ENCODE measurements at regions not wholly inside any gene's neighbourhood (a gene's known extent, or its start where the extent isn't known, plus 50 kb on each side); places are given as distances from the start of the nearest gene placed in this dataset.

DNA sequence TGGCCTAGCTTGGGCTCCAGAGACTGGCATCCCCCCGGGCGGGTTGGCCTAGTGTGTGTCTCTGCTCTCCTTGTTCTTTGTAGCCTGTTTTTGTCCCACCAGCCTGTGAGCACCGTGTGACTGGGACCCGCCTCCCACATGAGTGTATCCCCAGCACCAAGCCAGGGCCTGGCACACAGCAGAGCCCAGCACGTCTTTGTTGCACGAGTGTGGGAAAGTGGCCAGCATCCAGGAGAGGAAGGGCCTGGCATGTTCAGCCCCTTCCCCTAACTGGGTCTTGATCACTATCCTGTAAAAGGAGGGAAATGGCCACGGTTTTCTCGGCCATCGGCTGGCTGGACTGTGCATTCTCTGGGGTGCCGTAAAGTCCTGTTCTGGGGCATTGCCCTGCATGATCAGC, 290.1 kb downstream of the BMP7 start:
- DNase-seq: no peak

DNA sequence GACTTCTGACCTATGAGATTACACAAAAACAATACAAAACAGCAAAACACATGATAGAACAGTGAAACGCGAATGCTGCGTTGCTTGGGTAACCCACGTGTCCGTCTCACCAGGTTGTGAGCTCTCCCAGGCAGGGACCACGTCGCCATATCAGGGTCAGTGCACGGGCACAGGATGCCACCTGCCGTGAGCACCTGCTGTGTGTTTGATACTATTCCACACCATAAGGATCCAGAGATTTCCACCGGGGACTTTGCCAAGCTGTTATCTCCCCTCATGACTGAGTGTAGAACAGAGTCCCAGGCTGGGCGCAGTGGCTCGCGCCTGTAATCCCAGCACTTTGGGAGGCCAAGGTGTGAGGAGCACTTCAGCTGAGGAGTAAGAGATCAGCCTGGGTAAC, 288.0 kb downstream of the BMP7 start:
- no peak for DNase-seq

DNA sequence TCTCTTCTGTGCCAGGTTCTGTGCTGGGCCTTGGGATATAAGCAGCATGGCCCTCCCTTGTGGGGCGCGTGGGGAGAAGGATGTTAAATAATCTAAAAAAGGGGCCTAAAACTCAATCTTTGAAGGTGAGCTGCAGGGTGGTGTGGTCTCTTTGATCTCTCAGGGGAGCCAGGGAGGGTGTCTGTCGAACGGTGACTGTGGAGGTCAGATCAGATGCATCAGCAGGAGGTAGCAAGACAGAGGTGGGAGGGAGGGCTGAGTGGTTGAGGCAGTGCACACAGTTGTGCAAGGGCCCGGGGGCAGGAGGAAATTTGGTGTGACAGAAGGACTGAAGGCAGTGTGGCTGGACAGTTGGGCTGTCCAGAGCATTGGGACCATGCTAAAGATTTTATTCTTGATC, 287.3 kb downstream of the BMP7 start:
- no peak for DNase-seq

DNA sequence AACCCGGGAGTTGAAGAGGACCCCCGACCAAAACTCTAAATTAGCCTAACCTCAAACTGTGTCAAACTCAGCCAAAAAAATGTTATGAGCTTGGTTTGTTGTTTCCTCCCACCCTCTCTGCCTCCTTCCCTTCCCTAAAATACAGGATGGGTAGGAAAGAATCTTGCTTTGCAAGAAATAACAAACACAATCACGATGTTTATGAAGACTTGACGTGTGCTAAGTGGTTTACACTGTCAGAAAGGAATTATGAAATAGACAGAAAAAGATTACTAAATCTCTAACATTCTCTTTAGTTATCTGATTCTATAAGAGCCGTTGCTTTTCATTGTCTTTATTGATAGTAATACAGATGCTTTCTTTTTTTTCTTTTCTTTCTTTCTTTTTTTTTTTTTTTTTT, 285.1 kb downstream of the BMP7 start:
- no peak for DNase-seq

DNA sequence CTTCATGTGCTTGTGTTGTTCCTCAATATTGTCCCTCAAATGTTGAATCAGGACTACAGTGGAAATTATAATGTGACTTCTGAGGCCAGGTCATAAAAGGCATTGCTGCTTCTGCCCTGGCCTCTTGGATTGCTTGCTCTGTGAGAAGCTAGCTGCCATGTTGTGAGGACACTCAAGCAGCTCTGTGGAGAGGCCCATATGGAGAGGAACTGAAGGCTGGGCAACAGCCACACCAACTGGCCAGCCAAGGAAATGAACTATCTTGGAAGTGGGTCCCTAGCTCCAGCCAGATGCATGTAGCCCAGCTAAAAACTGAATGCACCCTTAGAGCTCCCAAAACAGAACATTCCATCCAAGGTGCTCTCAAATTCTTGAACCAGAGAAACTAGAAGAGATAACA, 282.6 kb downstream of the BMP7 start:
- no peak for DNase-seq

DNA sequence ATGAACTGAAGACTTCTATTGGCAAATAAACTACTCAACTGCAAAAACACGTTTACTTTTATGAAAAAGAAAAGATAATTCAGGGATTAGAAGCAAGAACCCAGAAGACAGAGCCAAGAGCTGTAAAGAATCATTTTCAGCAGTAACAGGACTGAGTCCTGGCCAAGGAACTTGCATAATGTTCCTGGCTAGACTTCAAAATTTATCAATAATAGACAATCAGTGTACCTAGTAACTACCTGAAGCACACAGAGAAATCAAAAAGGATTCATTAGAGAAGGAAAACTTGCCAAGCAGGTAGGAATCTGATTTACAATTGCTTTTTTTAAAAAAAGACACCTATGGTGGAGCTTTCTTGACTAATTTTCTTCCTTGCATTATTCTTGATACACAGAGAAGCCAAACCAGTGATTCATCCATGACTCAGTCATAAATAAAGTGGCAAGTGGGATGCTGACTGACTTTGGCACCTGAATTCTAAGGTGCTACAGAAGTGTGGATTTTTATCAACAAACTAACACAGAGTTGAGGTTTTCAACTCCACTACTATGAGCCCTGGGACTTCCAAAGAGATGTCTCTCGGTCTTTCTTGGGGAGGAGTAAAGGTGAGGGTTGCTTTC, 281.3 kb downstream of the BMP7 start:
- DNase-seq: no peak

DNA sequence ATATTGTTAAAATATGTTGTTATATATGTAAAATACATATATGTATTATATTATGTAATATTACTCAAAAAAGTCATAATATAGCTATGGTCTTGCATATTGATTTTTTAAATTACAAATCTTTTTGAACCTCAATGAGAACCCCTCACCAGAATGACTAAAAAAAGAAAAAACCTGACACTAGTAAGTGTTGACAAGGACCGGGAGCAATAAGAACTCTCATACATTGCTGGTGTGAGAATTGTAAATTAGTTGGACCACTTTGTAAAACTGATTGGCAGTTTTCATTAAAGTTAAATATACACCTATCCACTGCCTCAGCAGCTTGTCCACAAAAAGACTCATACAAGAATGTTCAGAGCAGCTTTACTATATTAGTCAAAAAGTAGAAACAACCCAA, 280.0 kb downstream of the BMP7 start:
- DNase-seq: no peak

DNA sequence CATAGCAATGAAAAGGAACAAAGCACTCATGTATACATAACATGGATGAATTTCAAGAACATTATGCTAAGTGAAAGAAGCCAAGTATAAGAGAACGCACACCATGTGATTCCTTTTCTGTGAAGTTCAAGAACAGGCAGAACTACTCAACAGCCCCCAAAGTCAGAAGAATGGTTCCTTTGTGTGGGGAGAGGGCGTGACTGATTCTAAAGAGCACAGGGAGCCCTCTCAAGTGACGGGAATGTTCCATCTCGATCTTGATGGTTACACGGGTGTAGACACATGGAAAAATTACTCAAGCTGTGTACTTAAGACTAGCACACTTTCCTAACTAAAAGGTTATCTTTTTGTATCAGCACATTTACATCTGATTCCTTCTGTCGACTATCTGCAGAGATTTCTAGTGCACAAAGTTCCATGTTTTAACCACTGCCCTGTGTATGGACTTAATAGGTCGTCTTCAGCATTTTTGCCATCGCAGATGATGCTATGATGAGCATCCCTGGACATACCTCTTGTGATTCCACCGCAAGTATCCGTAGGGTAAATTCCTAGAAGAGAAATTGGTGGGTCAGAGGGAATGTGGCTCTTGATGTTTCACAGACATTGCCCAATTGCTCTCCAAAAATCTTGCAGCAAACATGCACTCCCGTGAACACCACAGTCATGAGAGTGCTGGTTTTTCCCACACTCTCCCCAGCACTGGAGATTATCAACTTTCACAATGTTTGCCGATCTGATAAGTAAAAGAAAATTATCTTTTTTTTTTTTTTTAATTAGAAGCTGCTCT, 279.3 kb downstream of the BMP7 start:
- no peak for DNase-seq

DNA sequence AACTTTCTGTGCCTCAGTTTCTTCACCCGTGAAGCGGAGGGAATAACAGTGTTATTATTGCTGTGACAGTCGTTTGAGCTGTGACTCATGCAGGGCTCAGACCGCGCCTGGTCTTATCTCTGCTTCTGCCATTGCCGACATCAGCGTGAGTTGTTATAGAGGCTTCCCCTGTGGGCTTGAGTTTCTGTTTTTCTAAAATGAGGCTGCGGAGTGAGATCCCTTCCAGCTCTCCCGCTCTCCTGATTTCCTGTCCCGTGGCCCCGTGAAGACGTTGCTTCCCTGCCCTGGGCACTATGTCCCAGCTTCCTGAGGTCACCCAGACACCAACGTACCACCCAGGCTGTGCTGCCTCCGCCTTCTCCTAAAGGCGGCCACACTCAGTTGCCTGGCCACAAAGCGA, 278.5 kb downstream of the BMP7 start:
- DNase-seq: no peak

DNA sequence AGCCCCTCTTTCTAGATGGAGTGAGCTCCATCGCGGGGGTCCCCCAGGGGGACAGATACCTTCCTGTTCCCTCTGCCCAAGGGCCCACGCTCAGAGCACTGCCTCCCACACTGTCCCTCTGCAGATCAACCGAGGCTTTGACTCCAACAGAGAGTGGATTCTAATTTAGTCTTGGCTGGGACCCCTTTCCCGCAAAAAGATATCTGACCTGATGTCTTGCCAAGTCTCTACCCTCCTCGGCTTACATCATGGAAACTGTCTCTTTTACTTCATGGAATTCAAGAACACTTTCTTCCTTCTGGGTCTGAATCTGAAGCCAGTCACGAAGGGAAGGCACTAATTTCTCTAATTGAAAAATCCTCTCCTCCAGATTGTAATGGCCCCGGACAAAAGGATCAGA, 278.0 kb downstream of the BMP7 start:
- no peak for DNase-seq

DNA sequence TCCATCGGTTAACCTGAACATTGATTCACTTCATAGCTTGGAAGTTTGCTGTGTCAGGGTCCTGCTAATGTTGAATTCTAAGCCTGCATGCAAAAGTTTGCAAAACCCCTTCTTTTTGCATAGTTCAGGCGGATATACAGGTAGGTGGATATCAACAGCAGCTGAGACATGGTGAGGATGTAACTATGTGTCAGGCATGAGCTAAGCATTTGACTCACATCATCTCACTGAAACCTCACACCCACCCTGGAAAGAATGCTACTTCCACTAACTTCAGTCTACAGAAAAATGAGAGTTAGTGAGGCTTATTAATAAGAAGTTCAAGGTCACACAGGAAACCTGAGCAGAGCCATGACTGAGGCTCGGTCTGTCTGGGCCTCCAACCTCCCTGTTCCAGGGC, 276.9 kb downstream of the BMP7 start:
- DNase-seq: no peak

DNA sequence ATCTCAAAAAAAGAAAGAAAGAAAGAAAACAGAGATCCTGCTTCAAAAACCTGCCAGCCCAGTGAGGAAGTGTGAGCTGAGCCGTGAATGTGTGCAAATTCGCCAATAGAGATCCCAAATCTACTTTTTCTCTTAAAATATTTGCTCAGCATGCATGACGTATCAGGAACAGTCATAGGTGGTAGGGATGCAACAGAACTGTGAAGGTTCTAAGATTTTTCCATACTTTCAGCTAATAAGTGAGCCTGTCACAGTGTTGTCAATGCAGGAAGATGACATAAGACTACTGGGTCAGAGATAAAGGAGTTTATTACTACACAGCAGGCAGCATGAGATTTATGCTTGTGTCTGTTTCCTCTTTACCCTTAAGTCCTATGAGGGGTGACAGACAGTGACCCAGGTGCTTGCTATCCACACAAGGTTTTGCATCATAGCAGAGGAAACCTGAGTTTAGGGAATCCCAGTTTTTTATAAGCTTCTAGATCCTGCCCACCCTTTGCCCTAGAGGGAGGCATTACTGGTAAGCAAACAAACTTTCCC, 273.4 kb downstream of the BMP7 start:
- no peak for DNase-seq

DNA sequence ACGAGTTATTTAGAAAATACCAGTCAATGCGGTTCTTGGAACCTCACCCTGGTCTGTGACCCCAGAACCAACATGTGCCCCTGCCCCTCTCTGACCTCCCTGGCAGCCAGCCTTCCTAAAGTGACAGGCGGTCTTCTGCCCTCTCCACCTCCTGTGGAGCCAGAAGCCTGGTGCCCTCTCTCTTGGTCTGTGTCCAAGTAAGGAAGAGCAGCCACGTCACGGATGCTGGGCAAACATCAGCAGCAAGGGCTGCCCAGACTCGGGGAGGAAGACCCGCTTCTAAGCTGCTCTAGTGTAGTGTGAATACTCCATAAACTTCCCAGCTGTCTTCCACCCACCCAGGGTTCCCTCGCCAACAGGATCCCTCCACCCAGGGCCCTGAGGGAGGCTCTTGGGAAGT, 272.4 kb downstream of the BMP7 start:
- no peak for DNase-seq

DNA sequence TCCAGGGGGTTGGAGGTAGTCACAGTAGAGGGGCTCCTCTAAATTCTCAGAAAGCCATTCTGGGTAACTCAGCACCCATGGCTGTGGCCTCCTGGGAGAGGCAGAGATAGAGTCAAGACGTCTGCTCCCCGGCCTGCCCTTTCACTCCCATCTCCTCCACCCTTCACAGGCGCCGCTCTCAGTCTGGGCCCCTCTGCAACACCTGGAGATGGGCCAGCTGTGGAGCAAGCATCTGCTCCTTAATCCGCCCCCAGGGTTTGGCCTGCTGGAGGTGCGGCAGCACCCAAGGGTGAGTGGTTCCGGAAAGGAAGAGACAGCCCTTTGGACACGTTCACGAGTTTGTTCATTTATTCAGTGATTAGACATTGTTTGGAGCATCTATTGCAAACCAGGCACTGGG, 271.3 kb downstream of the BMP7 start:
- DNase-seq: no peak

DNA sequence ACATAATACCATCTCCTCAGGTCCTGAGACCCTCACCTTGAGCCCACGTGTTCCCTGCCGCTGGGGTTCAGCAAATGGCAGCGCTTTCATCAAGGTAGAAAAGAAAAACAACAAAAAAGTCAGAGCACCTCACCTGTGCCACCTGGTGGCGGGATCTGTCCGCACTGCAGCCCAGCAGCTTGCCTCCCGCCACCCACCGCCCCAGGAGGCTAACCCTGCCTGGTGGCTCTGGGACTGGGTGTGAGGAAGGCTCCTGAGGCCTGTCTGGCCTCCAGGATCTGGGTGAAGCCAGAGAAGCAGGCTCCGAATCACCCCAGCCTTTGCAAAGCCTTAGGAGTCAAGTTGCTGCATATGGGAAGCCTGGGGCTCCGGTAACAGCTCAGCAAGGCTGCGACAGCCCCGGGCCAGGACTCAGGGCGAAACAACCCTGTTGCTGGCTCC, 270.8 kb downstream of the BMP7 start:
- no peak for DNase-seq

DNA sequence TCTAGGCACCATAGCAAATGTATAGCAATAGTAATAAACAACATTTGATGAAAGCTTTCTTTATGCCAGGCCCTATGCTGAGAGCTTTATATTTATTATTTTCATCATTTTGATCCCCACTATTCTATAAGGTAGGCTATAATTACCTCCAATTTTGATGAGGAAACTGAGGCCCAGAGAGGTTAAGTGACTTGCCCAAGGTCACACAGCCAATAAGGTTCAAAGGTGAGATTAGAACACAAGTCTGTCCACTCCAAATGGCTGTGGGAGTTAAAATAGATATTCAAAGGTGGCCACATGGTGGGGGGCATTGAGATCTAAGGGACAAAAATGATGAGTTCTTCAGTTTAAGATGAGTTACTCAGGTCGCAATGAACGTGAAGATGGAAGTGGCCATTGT, 269.9 kb downstream of the BMP7 start:
- no peak for DNase-seq

DNA sequence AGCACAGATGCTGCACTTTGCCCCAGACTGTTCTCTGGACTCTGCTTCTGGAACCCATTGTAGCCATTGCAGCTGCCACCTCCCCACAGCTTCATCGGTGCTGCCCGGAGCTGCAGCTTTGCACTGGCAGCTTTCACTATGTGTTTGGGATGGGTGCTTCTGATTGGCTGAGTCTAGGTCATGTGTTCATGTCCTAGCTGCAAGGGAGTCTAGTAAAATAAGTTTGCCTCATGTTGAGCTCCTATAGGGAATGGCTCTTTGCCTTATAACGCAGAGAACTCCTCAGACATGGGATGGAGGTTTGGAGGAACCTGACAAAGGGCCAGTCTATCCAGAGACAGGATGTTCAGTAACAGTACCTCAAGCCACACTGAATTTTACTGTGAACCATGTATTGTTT, 268.0 kb downstream of the BMP7 start:
- DNase-seq: no peak

DNA sequence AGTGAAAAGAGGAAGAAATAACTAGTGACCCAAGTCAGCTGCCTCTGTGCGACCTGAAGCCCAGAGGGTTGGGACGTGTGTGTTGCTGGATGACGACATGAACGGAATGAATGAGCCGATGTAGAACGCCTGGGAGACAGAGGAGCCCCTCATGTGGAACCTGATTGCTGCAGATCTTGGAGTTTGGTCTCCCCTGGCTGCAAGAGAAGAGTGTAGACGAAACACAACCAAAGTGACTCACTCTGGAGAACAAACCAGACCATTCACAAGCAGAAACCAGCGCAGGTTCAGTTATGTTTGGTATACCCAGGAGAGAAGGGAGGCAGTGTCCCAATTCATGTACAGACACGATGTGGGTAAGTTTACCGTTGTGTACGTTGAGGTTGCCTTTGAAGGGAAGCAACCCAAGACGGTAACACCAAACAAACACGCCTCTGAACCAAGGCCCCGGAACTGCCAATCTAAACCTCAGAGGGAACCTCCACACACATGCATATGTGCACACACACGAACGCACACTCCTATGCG, 265.9 kb downstream of the BMP7 start:
- DNase-seq: no peak

DNA sequence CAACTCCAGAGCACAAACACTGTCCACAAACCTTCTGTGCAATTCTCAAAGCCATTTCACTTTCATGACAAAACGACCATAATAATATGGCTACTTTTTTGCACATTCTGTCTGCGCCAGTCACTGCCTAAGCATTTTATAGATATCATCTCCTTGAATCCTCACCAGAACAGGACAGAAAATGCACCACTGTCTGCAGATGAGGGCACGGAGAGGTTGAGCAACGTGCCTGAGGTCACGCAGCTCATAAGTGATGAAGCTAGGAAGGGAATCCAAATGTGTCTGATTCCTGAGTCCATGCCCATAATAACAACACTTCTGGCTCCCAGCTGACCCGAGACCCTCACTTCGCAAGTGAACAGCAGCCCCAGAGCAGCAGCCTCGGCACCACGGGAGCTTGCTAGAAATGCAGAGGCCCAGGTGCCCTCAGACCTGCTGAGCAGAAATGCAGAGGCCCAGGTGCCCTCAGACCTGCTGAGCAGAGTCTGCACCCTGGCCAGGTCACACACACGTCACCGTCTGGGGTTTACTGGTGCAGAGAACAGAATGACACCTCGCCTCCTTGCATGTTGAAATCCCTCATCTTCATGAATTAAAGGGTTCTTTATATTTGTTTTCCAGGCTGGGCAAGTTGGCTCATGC, 265.2 kb downstream of the BMP7 start:
- no peak for DNase-seq

DNA sequence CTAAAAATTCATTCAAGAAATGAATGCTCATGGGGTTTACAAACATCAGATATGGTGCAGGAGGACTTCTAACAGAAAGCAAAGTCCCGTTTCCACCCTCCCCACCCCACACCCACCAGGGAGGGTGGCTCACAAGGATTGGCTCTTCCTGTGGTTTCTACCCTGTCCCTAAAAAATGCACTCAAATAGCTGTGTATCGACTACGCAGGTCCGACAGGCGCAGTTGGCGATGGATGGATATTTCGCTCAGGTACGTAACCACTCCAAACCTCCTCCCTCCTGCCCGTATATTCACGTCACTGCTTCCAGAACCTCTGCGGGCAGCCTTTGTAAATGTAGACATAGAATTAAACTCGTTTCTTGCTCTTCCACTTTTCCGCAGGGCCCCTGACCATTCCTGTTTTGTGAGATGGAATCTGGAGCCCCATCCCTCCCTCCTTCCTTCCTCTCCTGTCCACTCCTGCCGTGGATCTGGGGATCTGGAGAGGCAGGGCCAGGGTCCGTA, 264.3 kb downstream of the BMP7 start:
- DNase-seq: no peak

DNA sequence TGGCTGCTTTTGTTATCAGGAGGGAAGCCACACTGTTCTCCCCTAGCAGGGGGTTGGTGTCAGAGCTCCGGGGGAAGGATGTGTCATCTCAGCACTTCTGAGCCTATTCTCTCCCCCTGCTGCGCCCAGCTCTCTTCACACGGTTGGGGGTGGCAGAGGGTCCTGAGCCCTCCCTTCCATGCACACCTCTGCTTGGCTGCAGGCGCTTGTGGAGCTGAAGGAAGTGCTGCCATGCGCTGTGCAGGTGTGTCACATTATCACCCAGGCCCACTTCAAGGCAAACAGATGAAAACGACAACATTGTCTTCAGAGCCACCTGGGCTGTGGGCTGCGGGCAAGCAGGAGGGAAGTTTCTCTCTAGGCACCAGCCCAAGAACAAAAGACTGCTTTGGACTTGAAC, 263.4 kb downstream of the BMP7 start:
- no peak for DNase-seq

DNA sequence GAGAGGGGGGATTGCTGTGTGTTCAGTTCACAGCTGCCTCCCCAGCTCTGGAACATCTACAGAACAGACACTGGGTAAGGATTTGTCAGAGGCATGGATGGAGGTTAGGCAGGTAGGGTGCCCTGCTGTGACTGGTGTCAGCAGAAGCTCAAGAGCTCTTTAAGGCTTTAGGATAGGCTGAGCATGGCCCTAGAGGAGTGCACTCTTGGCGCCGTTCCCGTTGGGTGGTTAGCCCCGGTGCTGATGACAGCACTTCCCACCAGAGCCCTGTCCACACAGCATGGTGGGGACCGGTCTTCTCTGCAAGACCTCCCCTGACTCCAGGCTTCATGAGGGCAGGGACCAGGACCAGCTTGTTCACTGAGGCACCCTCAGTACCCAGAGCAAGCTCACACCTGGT, 262.0 kb downstream of the BMP7 start:
- no peak for DNase-seq
